ENCODE measurements at regions not wholly inside any gene's neighbourhood (a gene's known extent, or its start where the extent isn't known, plus 50 kb on each side); places are given as distances from the start of the nearest gene placed in this dataset.

DNA sequence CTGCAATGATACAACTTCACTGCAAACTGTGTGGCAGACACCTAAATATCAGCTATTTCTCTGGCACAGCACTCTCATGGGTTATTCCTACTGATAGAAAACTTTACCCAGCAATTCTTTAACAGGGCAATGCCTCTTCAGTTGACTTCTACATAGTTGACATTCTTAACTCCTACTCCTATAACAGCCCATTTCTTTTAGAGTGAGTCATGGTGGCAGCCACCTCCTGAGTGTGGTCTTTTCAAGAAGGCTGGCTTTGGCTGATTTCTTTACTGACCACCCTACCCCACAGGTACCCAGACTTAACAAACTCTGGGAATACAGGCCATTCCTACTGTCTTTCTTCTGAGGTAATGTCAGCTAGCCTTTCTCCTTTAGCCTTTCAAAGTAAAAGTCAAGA, 805.8 kb upstream of the ADGRL2 start:
- no peak for DNase-seq (ENCODE audit: low read depth)

DNA sequence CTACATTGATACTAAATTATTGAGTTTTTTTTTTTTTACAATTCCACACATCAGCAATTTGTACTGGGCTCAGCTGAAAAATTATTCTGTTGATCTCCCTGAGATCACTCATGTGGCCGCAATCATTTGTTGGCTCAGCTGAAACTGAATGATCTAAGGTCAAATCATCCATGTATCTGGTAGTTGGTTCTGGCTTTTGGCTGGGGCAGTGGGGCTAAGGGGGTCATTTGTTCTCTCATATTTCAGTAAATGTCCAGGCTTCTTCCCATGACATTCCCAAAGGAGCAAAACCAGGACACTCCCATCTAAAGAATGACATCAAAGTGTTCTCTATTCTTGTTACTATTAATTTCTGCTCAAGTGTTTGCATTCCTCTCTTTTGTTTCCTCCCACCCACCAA, 806.7 kb upstream of the ADGRL2 start:
- DNase-seq (ENCODE audit: low read depth), result no peak

DNA sequence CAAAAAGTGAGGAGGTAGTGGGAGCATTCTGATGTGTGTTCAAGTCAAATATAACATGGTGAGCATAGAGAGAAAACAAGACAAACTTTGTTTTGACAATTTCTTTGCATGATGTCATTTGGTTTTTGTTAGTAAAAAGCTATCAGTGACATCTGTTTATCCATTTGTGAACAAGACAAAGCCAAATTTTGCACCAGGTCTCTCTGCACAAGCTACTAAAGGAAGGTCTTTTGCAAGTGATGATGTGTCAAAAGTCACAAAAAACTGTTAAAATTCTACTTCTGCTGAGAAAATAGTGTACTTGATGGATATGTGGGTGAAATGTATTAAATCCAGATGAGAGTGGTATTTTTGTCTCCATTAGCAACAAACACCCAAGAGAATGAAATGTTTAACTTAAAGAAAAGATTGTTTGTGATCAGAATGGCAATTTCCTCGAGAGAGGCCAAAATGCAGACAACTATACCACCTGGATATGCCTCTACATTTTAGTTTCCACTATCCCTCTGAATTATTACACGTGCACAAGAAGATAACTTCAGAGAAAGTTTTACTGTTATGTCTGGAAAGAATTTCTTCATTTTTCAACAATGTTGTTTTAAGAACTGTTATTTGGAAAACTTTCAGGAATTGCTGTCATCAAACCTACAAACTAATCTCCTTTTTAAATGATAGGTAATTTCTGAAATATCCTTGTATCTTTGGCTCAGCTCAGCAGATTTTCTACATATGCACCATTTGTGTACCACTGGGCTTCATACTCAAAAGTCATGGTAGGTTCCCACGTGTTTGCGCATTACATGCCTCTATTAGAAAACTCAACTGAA, 807.4 kb upstream of the ADGRL2 start:
- DNase-seq (ENCODE audit: low read depth), result no peak

DNA sequence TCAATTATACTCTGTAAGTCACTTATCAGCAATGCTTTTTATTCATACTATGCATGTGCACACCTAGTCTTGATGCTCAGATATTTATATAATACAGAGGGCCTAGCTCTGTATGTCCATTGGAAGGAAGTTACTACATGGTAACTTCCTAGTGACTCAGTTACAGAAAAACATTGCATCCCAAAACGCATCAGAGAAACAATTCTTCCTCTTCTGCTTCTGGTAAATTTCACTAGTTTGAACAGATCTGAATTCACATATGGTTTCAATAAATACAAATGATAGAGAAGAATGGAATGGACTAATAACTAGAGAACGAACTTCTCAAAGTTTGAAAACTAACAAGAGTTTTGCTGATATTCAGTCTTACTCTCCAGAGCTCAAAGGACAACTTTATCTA, 811.3 kb upstream of the ADGRL2 start:
- no peak for DNase-seq (ENCODE audit: low read depth)

DNA sequence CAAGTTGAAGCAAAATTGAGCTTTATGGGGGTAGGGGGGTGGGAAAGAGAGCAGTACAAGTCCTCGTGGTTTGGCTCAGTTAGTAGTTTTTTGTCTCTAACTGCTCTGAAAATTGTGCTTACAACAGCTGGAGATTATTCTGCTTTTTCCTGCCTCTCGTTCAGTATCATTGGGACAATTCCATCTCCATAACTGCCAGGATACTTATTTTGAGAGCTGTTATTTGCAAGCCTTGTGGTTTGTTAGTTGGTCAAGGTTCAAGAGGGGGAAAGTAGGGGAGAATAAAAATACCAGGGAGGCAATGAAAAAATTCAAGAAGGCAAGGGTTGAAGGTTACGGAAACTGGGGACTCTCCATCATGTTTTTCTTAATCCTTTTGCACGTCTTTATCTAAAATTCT, 811.8 kb upstream of the ADGRL2 start:
- no peak for DNase-seq (ENCODE audit: low read depth)

DNA sequence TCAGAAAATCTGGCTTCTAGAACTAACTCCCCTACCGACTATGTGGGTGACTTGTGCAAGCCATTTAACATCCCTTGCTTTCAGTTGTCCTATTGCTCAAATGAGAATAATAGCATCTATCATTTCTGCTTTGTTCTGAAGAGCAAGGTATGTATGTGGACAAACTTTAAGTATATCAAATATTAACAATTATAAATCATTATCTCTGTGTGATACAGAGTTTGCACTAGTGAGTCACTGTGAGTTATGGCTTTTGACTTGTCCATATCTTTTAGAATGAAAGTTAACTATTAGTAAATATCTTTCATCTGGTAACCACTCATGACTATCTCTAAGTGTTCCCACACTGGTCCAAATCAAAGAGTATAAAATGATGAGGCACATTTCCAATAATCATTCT, 812.9 kb upstream of the ADGRL2 start:
- no peak for DNase-seq (ENCODE audit: low read depth)

DNA sequence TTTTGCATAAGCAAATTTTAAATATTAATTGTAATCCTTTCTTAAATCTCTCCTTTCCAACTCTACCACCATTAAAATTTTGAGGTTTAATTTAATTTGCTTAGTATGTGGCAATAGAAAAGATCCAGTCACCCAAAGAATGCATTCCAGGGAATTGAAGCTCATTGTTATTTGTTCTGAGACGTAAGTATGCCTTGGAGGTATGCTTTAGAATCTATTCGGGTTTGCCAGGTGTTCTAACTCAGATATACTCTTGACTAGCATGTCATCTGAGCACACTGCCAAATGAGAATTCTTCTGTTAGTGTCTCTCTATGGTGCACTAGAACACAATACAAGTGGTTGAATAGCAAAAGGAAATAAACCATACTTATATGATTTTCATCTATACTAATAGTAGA, 813.6 kb upstream of the ADGRL2 start:
- no peak for DNase-seq (ENCODE audit: low read depth)

DNA sequence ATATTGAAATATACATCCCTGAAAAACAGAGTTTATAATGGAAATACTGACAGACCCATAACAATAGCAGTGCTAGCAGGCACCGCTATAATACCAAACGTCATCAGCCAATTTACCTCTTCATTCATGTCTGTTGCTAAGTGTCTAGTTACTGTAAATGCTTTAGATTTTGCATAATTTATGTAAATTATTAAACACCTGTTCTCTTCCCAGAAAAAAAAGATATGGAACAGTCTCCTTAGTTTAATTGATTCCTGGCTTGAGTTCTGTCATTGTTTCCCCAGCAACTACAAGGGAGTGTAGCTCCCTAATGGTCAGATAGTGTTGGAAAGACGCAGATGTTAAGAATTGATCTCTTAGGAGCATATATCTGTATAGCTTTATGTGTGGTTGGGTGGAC, 817.9 kb upstream of the ADGRL2 start:
- no peak for DNase-seq (ENCODE audit: low read depth)

DNA sequence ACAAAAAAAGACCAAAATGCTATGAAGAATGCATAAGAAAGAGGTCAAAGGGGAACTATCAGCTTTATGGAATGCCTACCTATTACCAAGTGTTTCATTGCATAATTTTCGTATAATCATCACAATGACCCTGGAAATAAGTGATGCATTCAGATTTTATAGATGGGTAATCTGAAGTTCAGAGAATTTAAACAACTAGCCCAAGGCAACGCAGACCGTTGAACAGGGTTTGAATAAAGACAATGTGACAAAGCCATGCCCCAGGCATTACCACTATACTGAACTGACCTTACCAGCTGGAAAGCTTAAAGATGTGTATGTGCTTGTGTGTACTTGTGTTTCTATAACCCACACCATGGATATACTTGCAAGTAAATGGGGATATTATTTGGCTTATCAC, 827.6 kb upstream of the ADGRL2 start:
- DNase-seq (ENCODE audit: low read depth), result no peak

DNA sequence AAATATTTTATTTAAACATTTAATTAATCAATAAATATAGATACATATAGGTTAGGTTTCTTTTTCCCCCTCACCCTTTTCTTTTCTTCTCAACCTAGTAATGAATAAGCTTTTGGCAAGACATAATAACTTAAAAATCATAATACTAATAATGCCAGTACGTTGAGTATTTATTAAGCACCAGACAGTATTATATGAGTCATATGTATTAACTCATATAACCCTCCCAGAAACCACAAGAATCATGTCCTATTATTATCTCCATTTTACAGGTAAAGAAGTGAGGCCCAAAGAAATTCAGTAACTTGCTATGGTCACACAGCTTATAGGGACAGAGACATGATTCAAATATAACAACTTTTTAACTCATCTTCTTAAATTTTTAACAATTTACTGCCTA, 834.5 kb upstream of the ADGRL2 start:
- no peak for DNase-seq (ENCODE audit: low read depth)

DNA sequence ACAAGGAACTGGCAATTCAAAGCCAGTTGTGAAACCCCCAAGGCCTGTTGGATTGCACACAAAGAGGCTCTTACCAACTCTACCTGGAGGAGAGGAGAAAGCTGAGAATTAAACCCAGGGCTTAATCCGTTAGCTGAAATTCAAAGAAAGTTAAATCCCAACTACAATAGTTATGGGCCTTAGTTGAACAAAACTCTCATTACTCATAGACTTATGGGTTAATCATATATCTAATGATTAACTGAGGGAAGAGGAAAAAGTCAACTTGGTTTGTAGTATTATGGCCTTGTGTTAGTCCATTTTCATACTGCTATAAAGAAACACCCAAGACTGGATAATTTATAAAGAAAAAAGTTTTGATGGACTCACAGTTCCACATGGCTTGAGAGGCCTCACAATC, 838.2 kb upstream of the ADGRL2 start:
- no peak for DNase-seq (ENCODE audit: low read depth)

DNA sequence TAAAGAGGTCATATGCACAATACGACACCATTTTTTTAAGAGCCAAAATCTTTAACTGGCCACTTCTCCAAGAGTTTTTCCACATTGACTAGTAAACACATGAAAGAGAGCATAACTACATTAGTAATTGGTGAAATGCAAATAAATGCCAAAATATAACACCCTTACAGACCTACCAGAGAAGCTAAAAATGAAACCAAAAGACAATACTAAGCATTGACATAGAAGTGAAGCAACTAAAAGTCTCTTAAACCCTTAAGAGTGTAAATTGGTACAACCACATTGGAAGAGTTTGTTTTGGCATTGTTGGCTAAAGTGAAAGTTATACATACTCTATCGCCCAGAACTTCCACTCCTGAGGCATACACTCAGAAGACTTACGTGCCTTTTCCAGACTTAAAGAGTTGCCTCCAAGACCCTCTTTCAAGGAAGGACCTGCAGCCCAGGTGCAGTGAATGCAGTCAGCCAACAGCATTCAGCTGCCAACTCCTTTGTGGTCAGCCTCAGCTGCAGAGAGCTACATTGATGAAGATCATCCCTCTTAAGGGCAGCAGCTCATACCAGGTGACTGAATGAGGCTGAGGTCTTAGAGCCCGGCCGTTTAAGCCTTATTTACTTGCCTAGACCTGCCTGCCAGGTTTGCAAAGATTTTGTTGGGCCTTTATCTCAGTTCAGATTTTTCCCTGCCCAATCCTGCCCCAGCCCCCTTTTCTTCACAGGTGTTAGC, 839.1 kb upstream of the ADGRL2 start:
- DNase-seq (ENCODE audit: low read depth), result no peak

DNA sequence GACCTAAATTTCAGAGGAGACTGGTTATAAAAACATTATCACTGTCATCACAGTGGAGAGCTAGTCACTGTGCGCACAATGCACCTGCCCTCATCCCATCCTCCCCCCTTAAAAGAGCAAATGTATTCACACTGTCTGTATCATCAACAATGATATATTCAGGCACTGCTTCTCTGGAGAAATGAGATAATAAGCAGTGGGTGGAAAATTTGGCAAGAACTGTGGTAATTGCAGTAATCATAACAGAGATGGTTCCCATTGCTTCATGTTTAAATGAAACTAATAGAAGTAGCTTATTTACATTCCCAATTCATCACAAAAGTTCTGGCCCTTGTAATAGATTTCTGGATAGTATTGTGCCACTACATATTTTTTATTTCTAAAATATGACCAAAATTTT, 867.4 kb upstream of the ADGRL2 start:
- DNase-seq (ENCODE audit: low read depth), result no peak

DNA sequence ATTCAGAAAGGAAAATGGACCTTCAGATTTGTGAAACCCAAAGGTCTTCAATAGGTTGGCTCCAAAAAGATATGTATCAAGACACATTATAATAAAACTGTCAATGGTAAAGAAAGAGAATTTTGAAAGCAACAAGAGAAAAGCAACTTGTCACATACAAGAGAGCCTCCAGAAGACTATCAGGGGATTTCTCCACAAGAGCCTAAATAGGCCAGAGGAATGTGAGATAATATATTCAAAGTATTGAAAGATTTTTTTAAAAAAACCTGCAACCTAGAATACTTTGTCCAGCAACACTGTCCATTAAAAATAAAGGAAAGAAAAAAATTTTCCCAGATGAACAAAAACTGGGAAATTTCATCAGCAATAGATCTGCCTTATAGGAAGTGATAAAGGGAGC, 869.6 kb upstream of the ADGRL2 start:
- DNase-seq (ENCODE audit: low read depth), result no peak

DNA sequence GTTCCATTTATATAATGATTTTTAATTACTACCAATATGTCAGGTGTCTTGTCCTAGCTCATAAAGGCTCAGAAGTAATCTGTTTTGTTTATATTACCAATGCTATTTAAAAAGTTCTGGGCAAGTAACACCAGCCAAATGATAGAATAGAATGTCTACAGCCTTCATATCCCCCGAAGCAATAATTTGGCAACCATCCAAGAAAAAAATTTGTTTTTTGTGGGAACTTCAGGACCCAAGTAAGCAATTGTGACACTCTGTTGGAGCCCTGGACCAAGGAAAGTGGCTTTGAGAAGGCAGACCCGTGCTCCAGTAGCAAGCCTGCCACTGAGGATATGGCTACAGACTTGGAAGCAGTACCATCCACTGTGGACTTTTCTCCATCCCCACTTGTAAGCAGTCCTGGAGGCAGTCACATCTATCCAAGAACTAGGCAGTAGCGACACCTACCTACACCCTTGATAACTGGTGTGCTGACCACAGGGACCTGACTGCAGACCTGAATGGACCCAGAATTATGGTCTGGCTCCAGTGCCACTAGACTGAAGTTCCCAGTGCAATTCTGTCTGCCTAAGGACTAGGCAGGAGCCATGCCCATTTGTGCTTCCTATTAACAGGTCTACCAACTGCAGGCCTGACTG, 870.7 kb upstream of the ADGRL2 start:
- no peak for DNase-seq (ENCODE audit: low read depth)

DNA sequence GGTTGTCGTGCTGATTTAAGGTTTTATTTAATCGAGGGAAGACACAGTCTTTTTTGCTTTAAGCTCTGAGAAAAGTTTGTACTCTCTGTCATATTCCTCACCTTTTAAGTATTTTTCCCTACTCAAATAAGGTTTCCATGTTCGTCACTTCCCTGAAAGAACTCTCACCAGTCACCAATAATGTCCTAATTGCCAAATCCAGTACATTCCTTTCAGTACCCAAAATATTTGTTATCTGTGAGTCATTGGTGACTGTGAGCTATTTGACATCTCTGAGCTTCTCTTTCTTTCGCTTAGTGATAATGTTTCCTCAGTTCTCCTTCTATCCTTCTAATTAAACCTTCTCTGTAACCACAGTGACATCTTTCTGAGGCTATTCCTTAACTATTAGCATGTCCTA, 874.2 kb upstream of the ADGRL2 start:
- no peak for DNase-seq (ENCODE audit: low read depth)

DNA sequence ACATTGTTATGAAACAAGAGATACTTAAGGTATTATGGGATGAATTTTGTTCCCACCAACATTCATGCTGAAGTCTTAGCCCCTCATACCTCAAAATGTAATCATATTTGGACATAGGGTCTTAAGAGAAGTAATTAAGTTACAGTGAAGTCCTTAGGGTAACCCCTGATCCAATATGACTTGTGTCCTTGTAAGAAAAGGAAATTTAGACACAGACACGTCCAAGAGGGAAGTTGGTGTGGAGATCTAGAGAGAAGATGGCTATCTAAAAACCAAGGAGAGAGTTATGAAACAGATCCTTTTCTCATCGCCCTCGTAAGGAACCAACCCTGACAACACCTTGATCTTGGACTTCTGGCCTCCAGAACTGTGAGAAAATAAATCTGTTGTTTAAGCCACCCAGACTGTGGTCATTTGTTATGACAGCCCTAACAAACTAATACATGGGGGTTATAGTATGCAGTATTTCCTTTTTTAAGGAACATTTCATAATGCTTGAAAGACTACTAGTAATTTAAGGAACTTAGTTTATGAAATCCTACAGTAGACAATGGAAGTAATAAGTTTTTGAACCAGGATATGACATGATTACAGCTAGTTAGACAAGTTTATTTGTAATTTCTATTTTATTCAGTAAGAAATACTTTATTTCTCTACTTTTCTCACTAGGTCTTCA, 875.5 kb upstream of the ADGRL2 start:
- DNase-seq (ENCODE audit: low read depth), result no peak

DNA sequence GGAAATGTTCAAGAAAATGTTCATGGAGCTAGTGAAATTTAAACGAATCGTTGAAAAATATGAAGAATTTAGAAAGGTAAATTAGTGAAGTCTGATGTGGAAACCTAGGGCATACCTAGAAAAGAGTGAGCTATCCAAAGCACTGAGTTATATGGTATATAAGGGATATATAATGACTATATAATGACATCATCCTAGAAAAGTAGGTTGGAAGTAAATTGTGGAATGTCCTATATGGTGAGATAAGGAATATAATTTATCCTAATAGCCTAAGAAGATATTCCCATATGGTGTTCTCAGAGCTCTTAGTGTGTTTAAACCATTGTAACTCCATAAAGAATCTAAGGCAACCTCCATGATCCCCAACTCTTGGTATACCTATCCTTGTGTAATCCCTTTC, 876.4 kb upstream of the ADGRL2 start:
- no peak for DNase-seq (ENCODE audit: low read depth)

DNA sequence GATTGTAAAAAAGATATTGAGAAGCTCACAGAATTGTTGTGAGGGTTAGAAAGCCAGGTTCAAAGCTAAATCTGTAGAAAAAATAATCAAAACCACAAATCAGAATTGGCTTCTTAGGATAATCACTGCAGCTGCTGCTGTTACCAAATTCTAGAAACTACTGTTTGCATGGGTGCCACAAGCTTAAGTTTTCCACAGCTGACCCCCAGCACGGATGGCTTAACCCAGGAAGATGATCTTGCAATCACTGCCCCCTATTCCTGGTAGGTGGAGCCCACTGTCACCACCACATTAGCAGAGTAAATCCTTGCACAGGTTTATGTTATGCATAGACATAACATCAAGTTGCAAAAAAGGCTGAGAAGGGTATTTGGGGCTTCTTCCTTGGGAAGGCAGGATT, 877.8 kb upstream of the ADGRL2 start:
- no peak for DNase-seq (ENCODE audit: low read depth)

DNA sequence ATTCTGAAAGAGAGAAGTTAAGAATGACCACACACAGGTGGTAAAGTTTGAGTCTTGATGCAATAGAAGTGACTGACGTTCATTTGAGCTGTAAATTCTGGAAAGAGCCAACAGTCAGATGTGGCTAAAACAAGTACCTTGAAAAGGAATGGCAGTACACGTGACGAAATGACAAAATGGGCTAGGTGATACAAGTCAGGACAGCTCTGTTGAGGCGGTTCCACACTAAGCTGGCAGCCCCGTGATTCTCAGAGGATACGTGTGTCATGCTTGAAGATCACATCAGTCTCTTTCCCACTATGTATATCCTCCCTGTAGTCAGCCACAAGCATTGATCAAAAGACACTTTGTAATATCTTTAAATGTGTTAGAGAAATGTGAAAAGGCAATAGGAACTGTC, 881.3 kb upstream of the ADGRL2 start:
- no peak for DNase-seq (ENCODE audit: low read depth)

DNA sequence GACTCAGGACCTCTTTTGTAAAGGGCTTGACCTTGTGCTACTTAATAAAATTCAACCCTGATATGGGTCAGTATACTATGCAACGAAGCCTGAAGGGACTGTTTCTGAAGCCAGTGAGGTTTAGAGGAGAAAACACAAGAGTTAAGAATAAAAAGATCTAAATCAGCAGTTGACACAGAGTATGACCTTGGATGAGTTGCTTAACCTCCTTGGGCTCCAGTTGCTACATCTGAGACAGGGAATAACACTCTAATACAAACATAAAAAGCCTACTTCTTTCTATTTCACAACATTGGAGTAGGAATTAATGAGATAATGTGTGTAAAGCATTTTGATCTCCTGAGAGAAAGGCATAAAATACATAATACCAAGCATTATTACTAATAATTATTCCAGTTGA, 882.4 kb upstream of the ADGRL2 start:
- DNase-seq (ENCODE audit: low read depth), result no peak

DNA sequence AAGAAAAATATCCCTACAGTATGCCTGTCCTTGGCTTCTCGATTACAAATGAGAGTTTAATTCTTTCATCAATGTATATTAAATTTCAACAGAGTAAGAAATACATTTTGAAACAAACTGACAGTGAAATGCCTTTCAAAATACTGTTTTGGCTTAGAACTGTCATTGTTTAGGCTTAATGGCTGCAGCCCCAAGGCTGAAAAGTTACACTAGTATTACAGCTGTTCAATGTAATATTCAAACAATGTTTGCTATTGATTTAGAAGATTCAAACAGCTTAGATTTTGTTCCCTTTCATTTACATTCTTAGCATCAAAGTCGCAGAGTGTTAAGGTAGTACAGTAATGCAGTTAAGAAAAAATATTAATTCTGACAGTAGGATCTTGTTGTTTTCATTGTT, 882.9 kb upstream of the ADGRL2 start:
- DNase-seq (ENCODE audit: low read depth), result no peak

DNA sequence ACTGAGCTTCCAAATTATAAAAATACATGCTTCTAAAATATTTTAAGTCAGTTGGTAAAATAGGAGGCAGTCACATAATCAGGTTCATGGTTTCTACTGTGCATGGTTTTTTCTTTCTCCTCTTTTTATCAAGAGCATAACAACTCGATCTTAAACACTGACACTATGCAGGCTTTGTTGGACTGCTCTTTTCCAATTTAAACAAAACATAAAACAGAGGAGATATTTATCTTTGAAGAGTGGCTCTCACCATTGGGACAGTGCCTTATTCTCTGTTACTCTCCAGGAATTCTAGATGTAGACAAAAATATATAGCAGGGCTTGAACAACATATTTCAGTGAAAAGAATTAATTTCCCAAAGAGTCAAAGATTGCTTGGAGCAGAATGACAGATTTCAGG, 883.5 kb upstream of the ADGRL2 start:
- no peak for DNase-seq (ENCODE audit: low read depth)
